ENCODE measurements at regions not wholly inside any gene's neighbourhood (a gene's known extent, or its start where the extent isn't known, plus 50 kb on each side); places are given as distances from the start of the nearest gene placed in this dataset.
"Not testable (repeated sequence)": the region's sequence is repeated elsewhere in the genome, so short reads cannot be mapped to it uniquely, and the experiment has no call there.

DNA sequence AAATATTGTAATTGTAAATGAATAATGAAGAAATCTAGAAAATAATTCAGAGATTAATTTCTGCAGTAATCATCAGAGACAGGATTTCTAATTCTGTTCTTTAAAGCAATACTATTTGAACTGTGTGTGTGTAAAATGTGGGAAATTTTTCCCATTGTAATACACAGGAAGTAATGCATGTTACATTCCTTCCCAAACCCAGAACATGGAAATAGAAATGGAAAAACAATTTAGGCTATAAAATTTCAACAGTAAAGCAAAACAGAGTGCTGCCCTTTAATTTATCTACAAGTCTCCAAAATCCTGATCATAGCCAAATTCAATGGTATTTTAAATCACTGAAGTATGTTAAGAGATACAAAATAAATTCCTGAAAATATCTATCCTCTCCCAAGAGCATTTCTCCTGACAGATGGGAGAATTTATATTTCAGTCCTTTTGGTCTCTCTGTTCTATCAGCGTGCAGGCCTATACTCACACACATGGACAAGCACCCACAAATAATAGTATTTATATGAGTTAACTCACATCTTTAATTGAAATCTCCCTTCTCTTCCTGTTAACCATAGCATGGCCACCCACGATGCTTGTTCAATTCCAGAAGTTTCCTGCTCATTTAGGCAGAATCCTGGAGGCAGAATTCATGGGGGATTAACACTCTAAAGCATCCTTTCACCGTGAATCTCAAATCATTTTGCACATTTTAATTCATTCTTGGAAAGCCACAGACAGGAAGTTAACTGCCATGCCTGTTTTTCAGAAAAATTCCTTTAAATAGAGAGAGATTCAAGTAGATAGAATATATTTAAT is 1465.4 kb upstream of the FLRT2 start:
- DNase-seq, result no peak

DNA sequence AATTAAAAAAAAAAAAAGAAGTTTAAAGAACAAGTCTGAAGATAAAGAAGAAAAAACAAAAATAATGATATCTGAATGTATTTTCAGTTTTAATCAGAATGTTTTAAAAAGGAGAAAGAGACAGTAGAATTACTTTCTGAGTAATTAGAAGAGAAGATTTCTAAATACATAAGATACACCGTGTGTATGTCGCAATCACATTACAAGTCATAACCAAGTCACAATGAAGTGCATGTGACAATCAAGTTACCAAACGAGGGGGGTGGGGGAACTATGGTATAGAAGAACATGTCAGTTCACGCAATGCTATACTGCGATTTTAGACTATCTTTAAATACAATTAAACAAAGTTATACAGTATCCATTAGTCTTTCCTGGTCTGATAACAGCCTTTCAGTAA is 1464.1 kb upstream of the FLRT2 start:
- DNase-seq, result no peak

DNA sequence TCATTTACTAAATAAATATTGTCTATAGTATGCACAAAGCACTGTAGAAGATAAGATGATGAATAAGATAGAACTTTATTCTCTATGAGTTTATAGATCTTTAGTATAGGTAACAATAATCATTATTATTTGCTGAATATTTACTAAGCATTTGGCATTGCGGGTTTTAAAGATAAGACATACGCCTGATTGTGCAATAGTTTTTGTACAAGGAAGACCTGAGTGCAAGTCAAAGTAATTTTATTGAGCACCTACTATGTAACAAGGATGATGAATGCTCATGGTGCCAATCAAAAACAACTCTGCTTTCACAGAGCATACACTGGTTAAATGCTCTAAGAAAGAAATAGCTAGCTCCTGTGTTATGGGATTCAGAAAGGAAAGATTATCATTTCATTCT is 1461.7 kb upstream of the FLRT2 start:
- DNase-seq, result no peak

DNA sequence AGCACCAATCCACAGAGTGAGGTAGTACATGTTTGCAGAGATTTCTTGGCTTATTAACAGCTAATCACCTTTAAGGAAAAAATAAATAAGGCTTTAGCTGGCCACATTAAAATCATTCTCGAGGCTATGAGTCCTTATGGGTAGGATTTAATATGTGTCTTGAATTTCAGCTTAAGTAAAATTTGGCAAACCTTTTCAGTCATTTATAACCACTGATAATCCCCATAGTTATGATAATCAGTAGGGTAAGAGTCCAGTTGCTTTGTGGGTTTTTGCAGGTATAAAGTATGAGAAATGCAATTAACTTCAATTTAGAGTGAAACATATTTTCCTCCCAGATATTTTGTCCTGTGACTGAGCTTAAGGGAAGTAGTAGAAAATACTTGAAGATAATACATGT is 1458.9 kb upstream of the FLRT2 start:
- no peak for DNase-seq

DNA sequence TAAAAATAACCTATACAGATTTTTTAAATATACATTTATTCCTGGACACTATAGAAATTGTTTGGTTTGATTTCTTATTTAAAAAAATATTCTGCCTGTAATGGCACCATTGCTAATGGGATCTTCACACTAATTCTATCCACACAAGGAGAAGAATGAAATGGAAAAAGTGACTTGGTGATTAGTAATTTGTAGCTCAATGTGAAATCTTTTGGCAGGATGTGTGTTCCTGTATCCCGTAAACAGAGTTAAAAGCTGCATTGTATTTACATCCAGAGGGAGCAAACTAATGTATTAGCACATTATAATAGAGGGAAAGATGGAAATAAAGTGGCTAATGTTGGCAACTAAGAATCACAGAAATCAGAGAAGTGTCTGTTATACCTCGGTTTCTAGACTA is 1455.3 kb upstream of the FLRT2 start:
- DNase-seq, result no peak

DNA sequence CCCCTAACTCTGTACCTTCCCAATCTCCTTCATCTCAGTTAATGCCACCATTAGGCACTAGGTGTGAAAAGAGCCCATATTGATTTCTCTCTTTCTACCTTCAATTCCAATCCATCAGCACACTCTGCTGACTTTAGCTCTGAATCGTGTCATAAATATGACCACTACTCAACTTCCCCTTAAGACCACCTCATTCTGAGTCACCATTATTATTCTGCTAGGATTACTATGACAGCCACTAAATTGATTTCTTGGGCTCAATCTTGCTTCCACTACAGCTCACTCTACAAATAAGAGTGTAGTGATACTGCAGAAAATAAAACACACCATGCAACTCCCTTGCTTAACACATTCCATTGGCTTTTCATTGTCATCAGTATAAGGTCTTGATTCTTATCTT is 1449.0 kb upstream of the FLRT2 start:
- no peak for DNase-seq

DNA sequence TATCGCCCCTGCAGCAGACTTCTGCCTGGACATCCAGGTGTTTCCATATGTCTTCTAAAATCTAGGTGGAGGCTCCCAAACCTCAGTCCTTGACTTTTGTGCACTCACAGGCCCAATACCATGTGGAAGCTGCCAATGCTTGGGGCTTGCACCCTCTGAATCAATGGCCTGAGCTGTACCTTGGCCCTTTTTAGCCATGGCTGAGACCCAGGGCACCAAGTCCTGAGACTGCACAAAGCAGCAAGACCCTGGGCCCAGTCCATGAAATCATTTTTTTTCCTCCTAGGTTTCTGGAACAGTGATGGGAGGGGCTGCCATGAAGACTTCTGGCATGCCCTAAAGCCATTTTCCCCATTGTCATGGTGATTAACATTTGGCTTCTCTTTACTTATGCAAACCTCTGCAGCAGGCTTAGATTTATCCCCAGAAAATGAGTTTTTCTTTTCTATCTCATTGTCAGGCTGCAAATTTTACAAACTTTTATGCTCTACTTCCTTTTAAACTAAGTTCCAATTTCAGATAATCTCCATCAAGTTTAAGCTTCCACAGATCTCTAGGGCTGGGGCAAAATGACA is 1445.8 kb upstream of the FLRT2 start:
- no peak for DNase-seq

DNA sequence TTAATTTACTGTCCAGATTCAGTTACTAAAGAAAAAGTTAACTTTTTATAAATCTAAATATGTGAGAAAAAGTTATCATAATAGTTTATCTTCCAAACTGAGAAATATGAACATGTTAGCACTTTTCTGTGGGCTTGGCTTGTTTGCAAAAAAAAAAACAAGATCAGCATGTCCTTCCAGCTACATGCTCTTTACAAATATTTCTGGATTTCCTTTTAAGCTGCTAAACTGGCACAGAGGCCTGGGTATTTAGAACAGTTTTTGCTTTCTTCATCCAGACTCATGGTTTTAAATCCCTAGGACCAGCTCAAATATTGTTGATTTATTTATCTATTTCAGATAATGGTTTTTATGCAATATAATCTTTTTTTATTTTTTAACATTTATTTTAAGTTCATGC is 1444.5 kb upstream of the FLRT2 start:
- no peak for DNase-seq

DNA sequence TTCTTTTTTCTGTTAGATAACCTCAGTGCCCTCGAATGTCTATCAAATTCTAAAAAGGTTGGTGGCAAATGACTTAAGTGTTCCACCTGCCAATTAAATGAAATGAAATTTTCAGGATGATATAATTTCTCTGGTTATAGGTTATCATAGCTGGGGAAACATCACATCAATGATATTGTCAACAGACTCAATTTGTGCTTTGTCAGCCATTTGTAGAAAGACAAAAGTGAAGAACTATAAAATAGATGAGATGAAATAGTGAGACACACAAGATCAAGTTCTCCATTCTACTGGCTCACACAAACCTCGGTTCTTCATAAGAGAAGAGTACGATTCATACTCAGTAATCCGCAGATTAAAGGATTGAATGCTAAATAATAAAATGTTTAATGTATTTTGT is 1443.2 kb upstream of the FLRT2 start:
- no peak for DNase-seq

DNA sequence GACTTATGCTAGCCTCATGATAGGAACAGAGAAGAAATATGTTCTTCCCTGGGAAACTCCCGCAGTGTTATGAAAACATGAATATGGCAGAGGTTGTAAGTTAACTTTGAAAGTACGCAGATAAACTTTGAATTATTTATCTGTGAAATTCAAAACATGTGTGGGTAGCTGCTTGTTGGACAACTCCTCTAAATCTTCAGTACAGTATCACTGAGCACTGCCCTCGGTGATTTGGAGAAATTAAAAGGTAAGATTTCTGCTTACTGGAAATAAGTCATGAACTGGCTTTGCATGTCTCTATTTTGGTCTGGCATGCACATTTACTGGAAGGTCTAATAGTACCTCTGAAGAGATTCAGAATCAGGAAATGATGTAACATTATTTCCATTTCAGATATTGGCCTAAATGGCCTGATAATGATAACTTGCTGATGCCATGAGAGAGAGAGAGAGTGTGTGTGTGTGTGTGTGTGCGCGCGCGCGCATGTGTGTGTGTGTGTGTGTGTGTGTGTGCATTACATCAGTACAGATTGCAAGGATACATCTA is 1441.9 kb upstream of the FLRT2 start:
- DNase-seq, result no peak

DNA sequence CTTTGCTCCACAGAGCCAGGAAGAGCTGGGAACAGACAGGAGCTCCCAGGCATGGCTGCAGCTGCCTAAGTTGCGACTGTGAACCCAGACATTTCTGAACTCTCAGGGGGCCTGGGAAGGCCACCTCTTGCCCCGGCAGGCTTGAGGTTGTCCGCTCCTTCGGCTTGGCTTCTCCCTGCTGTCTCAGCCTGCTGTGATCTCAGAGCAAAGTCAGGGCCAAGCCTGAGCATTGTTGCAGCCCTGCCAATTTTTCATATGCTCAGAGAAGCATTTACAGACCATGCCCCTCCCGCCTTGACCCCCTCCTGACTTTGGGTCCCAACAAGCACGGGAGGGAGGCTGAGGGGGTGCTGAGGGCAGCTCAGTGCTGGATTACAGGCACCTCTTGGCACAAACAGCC is 1439.1 kb upstream of the FLRT2 start:
- DNase-seq, result no peak

DNA sequence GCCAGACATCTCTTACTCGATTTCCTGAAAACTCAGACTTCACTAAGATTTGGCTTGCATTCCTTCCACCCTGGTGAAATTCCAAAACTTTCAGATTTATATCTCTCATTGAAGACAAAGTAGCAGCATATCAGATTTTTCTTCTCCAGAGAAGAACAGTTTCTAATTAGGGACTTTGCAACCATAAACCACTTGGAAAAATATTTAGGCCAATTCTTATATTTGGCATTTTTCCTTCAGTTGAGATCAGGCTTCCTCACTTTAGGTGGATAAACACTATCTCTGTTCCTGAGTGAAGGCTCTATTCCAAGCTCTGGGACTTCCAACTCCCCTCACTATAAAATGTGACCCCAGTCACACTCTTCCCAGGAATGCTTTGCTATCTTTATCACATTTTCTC is 1434.3 kb upstream of the FLRT2 start:
- no peak for DNase-seq

DNA sequence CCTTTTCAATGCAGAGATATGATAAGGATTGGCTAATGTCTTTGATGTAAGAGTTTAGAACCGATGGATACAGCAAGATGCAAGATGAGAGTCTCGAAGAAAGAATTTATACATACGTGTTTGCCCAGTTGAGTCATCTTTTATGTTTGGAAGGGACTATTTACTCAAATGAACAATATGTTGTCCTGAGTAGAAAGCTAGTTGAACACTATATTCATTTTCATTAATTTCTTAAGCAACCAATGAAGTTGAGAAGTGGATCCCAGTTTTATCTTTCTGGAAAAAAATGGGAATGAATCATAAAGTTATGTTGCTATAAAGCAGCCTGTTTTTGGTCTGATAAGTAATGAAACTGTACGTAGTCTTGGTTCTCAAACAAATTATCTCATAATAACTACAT is 1431.7 kb upstream of the FLRT2 start:
- DNase-seq, result no peak

DNA sequence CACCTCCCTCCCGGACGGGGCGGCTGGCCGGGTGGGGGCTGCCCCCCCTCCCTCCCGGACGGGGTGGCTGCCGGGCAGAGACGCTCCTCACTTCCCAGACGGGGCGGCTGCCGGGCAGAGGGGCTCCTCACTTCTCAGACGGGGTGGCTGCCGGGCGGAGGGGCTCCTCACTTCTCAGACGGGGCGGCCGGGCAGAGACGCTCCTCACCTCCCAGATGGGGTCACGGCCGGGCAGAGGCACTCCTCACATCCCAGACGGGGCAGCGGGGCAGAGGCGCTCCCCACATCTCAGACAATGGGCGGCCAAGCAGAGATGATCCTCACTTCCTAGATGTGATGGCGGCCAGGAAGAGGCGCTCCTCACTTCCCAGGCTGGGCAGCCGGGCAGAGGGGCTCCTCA is 1430.4 kb upstream of the FLRT2 start:
- not testable (repeated sequence) for DNase-seq

DNA sequence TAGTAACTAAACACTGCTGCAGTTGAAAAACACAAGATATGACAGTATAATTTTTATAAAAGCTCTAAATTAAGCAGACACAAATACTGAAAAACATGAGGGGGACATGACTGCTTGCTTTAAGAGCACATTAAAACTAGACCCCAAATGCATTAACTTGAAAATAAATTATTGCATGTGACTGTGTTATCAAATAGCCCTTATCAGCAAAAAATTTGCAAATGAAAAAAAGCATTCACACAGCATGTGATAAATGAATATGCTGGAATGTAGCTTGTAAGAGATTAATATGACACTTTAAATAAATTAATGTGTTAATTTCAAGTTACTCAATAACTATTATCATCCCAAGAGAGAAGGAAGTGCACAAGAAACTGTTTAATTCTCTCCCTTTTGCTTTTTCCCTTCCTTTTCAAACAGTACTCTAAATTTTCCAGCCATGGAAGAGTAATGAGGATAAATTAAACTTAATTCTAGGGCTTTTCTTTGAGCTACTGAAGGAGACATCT is 1422.1 kb upstream of the FLRT2 start:
- DNase-seq, result no peak

DNA sequence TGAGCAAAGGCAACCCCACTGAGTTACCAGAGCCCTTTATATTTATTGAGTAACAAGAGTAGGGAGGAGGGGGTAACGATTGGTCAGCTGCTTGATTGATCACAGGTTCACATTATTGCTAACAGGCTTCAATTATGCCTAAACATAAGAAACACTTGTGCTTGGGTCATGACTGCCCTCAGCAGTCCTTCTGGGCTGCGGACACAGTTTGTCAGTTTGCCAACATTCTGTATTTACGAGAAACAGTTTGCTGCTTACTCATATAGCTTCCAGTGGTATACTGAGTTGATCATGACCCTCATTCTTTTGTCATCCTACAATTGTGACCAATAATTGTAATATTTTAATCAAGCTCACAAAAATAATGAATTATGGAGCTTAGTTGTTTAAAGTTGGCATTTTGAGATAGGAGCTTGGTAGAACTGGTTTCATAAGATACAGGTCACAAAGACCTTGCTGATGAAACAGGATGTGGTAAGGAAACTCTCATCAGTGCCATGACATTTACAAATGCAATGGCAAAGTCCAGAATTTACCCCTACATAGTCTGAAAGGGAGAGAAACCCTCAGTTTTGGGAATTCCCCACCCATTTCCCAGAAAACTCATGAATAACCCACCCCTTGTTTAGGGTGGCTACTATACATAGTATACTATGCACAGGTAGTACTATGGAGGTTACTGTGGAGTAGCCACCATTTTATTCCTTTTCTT is 1421.0 kb upstream of the FLRT2 start:
- DNase-seq, result no peak

DNA sequence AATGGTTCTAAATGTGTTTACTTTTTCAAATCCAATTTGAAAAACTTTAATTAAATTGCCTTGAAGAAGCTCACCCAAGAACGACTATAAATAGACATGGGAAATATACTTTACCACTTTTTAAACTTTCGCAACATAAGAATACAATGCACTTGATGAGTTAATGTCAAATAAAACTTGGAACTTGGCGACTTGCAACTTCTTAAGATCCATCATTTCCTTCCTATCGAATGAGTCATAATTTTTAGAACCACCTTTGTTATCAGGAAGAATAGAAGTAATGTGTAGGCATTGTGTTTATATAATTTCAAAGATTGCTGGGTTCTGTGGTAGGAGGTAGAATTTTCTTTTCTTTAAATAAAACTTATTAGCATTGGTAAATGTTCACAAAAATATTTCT is 1417.4 kb upstream of the FLRT2 start:
- DNase-seq, result no peak

DNA sequence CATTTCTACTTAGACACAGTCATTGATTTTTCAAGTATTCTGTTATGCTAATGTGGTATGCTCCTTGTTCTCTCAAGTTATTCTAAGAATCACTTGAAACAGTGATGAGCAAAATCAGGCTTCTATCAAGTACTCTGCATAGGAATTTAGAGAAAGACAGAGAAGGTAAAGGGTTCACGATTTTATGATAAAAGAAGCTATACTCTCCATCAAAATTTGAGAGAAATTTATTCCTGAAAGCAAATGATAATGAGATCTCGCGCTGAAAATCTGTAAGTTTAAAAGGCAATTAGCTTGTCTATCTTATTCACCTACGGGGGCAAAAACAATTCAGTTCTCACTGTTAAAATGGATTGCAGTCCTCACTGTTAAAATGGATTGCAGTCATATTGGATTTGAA is 1404.3 kb upstream of the FLRT2 start:
- no peak for DNase-seq

DNA sequence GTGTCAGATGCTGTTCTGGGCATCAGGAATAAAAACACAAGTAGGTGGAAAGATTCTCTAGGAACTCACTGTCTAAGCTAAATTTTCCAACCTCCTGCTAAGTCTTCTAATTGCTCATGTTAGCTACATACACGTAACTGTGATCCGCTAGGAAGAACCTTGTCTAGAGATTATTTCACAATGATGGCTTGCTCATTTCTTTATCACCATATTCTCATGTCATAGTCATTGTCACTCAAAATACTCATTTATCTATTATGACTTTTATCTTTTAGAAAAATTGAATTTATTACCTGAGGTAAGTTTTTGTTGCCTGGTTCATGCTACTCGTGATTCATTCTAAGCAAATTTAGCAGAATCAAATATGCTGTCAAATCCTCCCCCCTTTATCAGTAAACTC is 1402.4 kb upstream of the FLRT2 start:
- no peak for DNase-seq

DNA sequence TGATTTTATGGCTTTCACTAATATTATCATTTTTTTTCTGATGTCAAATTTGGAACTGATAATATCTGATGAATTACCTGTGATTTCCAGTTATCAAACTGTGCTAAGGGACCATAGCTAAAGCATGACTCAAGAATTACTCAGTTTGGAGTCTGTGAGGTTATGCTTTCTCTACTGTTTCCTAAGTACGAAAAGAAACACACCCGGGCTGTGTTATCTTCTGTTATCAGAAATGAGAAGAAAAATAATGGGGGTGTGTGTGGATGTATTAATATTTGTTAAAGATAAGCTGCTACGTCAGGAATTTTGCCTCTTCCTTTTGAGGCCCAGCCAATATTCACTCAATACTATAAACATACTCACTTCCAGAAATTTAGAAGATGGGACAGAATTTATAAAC is 1401.9 kb upstream of the FLRT2 start:
- DNase-seq, result no peak

DNA sequence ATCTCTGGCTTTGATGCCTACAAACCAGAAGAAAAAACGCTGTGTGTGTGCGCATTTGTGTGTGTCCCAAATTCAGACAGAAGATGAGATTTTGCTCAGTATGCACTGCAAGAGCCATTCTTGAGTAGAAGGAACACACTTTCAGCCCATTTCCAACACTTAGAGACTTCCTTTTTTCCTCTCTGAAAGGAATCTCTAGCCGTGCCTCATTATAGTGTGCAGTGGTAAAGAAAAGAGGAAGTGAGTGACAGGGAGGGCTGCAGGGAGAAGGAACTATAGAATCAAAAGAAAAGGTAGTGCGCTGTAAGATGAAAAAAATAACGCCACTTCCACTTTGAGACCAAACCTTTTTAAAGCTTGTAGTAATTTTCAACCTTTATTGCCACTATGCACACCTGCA is 1400.9 kb upstream of the FLRT2 start:
- DNase-seq, result no peak

DNA sequence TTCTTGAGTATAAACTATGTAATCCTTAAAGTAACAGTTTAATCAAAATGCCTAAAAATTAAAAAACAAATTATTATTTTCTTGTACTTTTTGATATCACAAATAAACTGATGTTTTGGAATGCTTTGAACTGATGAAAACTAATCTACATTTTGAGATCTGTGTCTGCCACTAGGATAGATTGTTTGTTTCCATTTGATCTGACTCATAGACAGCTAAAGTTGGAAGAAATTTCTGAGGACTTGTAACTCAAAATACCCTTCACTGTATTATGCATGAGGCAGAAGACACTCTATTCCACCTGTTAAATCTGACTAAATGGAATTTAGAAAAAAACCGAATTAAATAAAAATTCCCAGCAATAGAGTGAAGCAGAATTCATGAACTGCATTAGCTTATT is 1400.0 kb upstream of the FLRT2 start:
- no peak for DNase-seq

DNA sequence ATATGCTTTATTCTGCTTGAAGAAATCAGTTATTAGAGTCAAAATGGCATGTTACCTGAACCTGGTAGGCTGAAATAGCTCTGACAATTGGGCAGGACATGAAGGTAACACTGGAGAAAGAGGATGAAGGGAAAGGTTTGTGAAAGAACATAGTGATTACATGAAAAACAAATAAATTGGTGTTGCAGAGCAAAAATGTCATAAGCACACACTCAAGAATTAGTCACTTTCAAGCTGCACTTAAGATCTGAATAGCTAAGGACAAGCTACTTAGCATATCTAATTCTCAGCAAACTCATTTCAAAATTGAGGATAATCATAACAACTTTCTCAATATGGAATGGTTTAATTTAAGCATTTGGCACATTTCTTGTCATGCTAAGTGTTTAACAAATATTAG is 1398.0 kb upstream of the FLRT2 start:
- DNase-seq, result no peak

DNA sequence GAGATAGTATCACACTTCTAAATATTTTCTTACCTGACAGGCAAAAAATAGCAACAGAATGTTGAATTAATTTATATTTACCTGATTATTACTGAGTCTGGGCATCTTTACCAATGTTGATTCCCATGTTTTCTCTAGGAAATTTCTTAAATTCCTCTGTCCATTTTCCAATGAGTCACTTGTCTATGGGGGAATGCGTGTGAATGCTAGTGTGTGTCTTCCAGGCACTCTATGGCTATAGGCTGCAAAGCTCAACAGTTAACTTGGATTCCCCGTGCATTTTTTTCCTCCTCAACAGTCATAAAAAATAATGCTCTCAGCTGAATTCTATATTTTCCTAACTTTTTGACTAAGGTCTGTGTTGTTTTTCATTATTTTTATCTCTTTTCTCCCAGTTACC is 1385.8 kb upstream of the FLRT2 start:
- no peak for DNase-seq
